Keratinocyte (primary cell): ENCODE measurements at regions not wholly inside any gene's neighbourhood (a gene's known extent, or its start where the extent isn't known, plus 50 kb on each side); places are given as distances from the start of the nearest gene placed in this dataset.

Experiments used
- DNase-seq: peaks from one replicate; pipeline ENCODE4 v3.0.0-alpha.2; 2011; ENCODE audit warnings: low read depth, missing footprints, low spot score
- FAIRE-seq: peaks from 2 replicates; lab custom pipeline; 2011; peaks lifted over from hg19 to GRCh38; lab: Jason Lieb, UNC
- H2AFZ ChIP-seq: 2 replicates; pipeline ENCODE4 v1.6.0; 2012; ENCODE audit warnings: low read length, control low read depth, inconsistent platforms; ENCODE audit not compliant: control insufficient read depth
- H3K27ac ChIP-seq: 2 replicates; pipeline ENCODE4 v1.5.1; 2011; ENCODE audit warnings: low read length; ENCODE audit not compliant: control insufficient read depth, insufficient read depth
- H3K27me3 ChIP-seq: 3 replicates; pipeline ENCODE4 v1.6.0; 2011; ENCODE audit warnings: low read length; ENCODE audit not compliant: control insufficient read depth, insufficient read depth; ENCODE audit errors: extremely low read depth
- H3K36me3 ChIP-seq, 2 experiments: 2 replicates in 1 of 2; 3 replicates in 1 of 2; pipeline ENCODE4 v1.5.1; 2011; ENCODE audit warnings: low read length in 2 of 2, mild to moderate bottlenecking in 1 of 2; ENCODE audit not compliant: control insufficient read depth in 2 of 2, insufficient read depth in 2 of 2; ENCODE audit errors: extremely low read depth in 1 of 2
- H3K4me1 ChIP-seq: 3 replicates; pipeline ENCODE4 v1.5.1; 2011; ENCODE audit warnings: low read length; ENCODE audit not compliant: control insufficient read depth, insufficient read depth; ENCODE audit errors: extremely low read depth
- H3K4me2 ChIP-seq: 3 replicates; pipeline ENCODE4 v1.6.0; 2011; ENCODE audit warnings: low read depth, low read length; ENCODE audit not compliant: control insufficient read depth, insufficient read depth; ENCODE audit errors: extremely low read depth
- H3K4me3 ChIP-seq, 3 experiments: fragments of 200-600 bp in 1 of 3; sonication (generic) in 1 of 3; 2 replicates in 2 of 3; 3 replicates in 1 of 3; pipeline ENCODE4 v1.5.1; 2011 to 2016; ENCODE audit warnings: low read length in 3 of 3, mild to moderate bottlenecking in 3 of 3, control low read depth in 2 of 3, inconsistent platforms in 1 of 3, low read depth in 1 of 3, mixed read lengths in 1 of 3, mixed run types in 1 of 3, moderate library complexity in 1 of 3; ENCODE audit not compliant: control insufficient read depth in 2 of 3, insufficient read depth in 2 of 3; ENCODE audit errors: extremely low read depth in 1 of 3
- H3K79me2 ChIP-seq: 2 replicates; pipeline ENCODE4 v1.6.0; 2012; ENCODE audit warnings: low read length; ENCODE audit not compliant: control insufficient read depth, insufficient read depth
- H3K9ac ChIP-seq: 3 replicates; pipeline ENCODE4 v1.6.0; 2011; ENCODE audit warnings: low read length; ENCODE audit not compliant: control insufficient read depth, insufficient read depth; ENCODE audit errors: extremely low read depth
- H3K9me1 ChIP-seq: 3 replicates; pipeline ENCODE4 v1.6.0; 2011; ENCODE audit warnings: low read length; ENCODE audit not compliant: control insufficient read depth, insufficient read depth; ENCODE audit errors: extremely low read depth
- H3K9me3 ChIP-seq: 2 replicates; pipeline ENCODE4 v1.5.1; 2012; ENCODE audit warnings: low read depth, low read length; ENCODE audit not compliant: control insufficient read depth
- H4K20me1 ChIP-seq: 3 replicates; pipeline ENCODE4 v1.6.0; 2011; ENCODE audit warnings: low read length; ENCODE audit not compliant: control insufficient read depth, insufficient read depth; ENCODE audit errors: extremely low read depth
- CTCF ChIP-seq, 3 experiments: IDR thresholded peaks in 1 of 3; conservative IDR thresholded peaks in 1 of 3; optimal IDR thresholded peaks in 1 of 3; 2 replicates in 2 of 3; 3 replicates in 1 of 3; pipeline versions ENCODE3 to v1.5.1; 2011; ENCODE audit warnings: low read length in 3 of 3, mild to moderate bottlenecking in 3 of 3, moderate library complexity in 2 of 3, control low read depth in 1 of 3, inconsistent platforms in 1 of 3; ENCODE audit not compliant: insufficient read depth in 2 of 3; ENCODE audit errors: extremely low read depth in 1 of 3
- EZH2 ChIP-seq: IDR thresholded peaks from one replicate; pipeline ENCODE4 v1.6.1; 2012; ENCODE audit warnings: inconsistent platforms, mild to moderate bottlenecking, low read length, moderate library complexity
- dilution Hi-C: fragments of 300-500 bp; cut with MboI; formaldehyde crosslinking; loops from one replicate; pipeline ENCODE4 v1.7.0; 2020; ENCODE audit warnings: low sequenced_read_pairs; ENCODE audit not compliant: extremely low pct_ligation_motif_present

GRCh38 chr2:19632403-19632991 lies 269.3 kb downstream of the TTC32 start:
- DNase-seq (no peak), FAIRE-seq (no peak)

GRCh38 chr2:19631871-19632270 lies 269.9 kb downstream of the TTC32 start:
- no peaks in the 10 kb centered on the region for H3K9me3 ChIP-seq
- H4K20me1 ChIP-seq, result no peaks in the 10 kb centered on the region
- H3K36me3 ChIP-seq, result no peaks in the 10 kb centered on the region
- FAIRE-seq, result no peak
- H2AFZ ChIP-seq, result no peak overlapping the region
- no peak for DNase-seq
- no peaks in the 10 kb centered on the region for H3K4me1 ChIP-seq
- H3K4me3 ChIP-seq, result no peak overlapping the region
- TF ChIP-seq EZH2, result no peak
- TF ChIP-seq CTCF (optimal IDR thresholded peaks at IDR 0.05 in 1 of 3, IDR thresholded peaks at IDR 0.05 in 1 of 3, conservative IDR thresholded peaks at IDR 0.05 in 1 of 3; ENCODE audit: extremely low read depth in 1 of 3, insufficient read depth in 2 of 3, low read length in 3 of 3), result no peak
- H3K9ac ChIP-seq, result no peak overlapping the region
- no peak overlapping the region for H3K4me2 ChIP-seq
- H3K27ac ChIP-seq, result no peak overlapping the region
- no peaks in the 10 kb centered on the region for H3K79me2 ChIP-seq
- peaks cover 4% of the 10 kb centered on the region for H3K27me3 ChIP-seq
- dilution Hi-C loops, result no loop called here
- no peaks in the 10 kb centered on the region for H3K9me1 ChIP-seq

More at GRCh38 chr2:19632403-19632991, 269.3 kb downstream of the TTC32 start:
- H3K27ac ChIP-seq, result no peak overlapping the region
- H3K36me3 ChIP-seq, result no peaks in the 10 kb centered on the region
- H3K4me3 ChIP-seq, result no peak overlapping the region
- peaks cover 4% of the 10 kb centered on the region for H3K27me3 ChIP-seq
- no peak overlapping the region for H2AFZ ChIP-seq
- no peak overlapping the region for H3K4me2 ChIP-seq
- no peaks in the 10 kb centered on the region for H3K9me3 ChIP-seq
- dilution Hi-C loops, result no loop called here
- no peaks in the 10 kb centered on the region for H3K9me1 ChIP-seq
- no peak for TF ChIP-seq EZH2
- no peak for TF ChIP-seq CTCF (optimal IDR thresholded peaks at IDR 0.05 in 1 of 3, IDR thresholded peaks at IDR 0.05 in 1 of 3, conservative IDR thresholded peaks at IDR 0.05 in 1 of 3; ENCODE audit: extremely low read depth in 1 of 3, insufficient read depth in 2 of 3, low read length in 3 of 3)
- no peaks in the 10 kb centered on the region for H3K4me1 ChIP-seq
- no peak overlapping the region for H3K9ac ChIP-seq
- H4K20me1 ChIP-seq, result no peaks in the 10 kb centered on the region
- H3K79me2 ChIP-seq, result no peaks in the 10 kb centered on the region
